ENCODE measurements at regions not wholly inside any gene's neighbourhood (a gene's known extent, or its start where the extent isn't known, plus 50 kb on each side); places are given as distances from the start of the nearest gene placed in this dataset.

- Mint-ChIP-seq H3K9me3 (no peaks in the 10 kb centered on the region), H3K4me3 (no peak overlapping the region), H3K27me3 (ENCODE audit: insufficient read depth) (no peaks in the 10 kb centered on the region), H3K36me3 (ENCODE audit: low read depth) (no peaks in the 10 kb centered on the region), H3K4me1 (peaks cover 24% of the 10 kb centered on the region), H3K27ac (no peak overlapping the region)
- Histone ChIP-seq H3K27ac (ENCODE audit: low read depth, low read length) (no peak overlapping the region), H3K36me3 (ENCODE audit: control insufficient read depth, insufficient read depth, low read length) (no peaks in the 10 kb centered on the region), H3K4me1 (ENCODE audit: control insufficient read depth, insufficient read depth, low read length) (peaks cover 14% of the 10 kb centered on the region), H3K9ac (ENCODE audit: extremely low read depth, low read length, poor library complexity, severe bottlenecking) (no peak overlapping the region), H3K9me3 (ENCODE audit: control insufficient read depth, low read length) (no peaks in the 10 kb centered on the region), H3K27me3 (ENCODE audit: control insufficient read depth, insufficient read depth, low read length, poor library complexity, severe bottlenecking) (no peaks in the 10 kb centered on the region), H3K4me3 (ENCODE audit: low read length) (no peak overlapping the region)
- no peak for DNase-seq
- TF ChIP-seq, protein P1, sequence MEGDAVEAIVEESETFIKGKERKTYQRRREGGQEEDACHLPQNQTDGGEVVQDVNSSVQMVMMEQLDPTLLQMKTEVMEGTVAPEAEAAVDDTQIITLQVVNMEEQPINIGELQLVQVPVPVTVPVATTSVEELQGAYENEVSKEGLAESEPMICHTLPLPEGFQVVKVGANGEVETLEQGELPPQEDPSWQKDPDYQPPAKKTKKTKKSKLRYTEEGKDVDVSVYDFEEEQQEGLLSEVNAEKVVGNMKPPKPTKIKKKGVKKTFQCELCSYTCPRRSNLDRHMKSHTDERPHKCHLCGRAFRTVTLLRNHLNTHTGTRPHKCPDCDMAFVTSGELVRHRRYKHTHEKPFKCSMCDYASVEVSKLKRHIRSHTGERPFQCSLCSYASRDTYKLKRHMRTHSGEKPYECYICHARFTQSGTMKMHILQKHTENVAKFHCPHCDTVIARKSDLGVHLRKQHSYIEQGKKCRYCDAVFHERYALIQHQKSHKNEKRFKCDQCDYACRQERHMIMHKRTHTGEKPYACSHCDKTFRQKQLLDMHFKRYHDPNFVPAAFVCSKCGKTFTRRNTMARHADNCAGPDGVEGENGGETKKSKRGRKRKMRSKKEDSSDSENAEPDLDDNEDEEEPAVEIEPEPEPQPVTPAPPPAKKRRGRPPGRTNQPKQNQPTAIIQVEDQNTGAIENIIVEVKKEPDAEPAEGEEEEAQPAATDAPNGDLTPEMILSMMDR (conservative IDR thresholded peaks at IDR 0.05): no peak
- 87 to 100% methylated on average over 2 of the region's 2 CpGs for WGBS, 2 experiments (ENCODE audit: insufficient coverage in 1 of 2, insufficient read length in 1 of 2)
Observed at GRCh38 chr5:96329886-96330529, 103.0 kb downstream of the PCSK1 start.

DNA sequence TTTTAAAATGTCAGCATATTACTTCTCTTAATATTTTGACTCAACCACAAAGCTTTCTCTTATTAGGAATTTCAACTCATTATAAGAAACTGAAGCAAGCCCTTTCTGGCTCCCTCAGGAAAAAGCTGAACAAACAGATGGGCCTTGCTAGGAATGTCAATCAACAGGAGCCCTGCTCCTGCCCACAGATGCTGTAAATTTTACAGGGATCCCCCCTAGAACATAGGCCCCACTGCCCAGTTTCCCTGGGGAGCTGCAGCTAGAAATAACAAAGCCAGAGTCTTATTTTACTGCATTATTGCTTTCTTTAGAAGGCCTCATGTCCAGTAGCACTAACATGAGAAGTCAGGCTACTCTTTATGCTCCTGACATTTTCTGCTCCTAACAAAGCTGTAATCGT is 103.8 kb downstream of the PCSK1 start:
- WGBS, 2 experiments (ENCODE audit: insufficient coverage in 1 of 2, insufficient read length in 1 of 2): 79 to 100% methylated on average over 1 of the region's 1 CpG
- no peak for DNase-seq
- Histone ChIP-seq H3K4me3 (ENCODE audit: low read length) (no peak overlapping the region), H3K4me1 (ENCODE audit: control insufficient read depth, insufficient read depth, low read length) (peaks cover 14% of the 10 kb centered on the region), H3K9me3 (ENCODE audit: control insufficient read depth, low read length) (no peaks in the 10 kb centered on the region), H3K36me3 (ENCODE audit: control insufficient read depth, insufficient read depth, low read length) (no peaks in the 10 kb centered on the region), H3K27ac (ENCODE audit: low read depth, low read length) (peak overlapping the region; percentile 29), H3K27me3 (ENCODE audit: control insufficient read depth, insufficient read depth, low read length, poor library complexity, severe bottlenecking) (no peaks in the 10 kb centered on the region), H3K9ac (ENCODE audit: extremely low read depth, low read length, poor library complexity, severe bottlenecking) (no peak overlapping the region)
- Mint-ChIP-seq H3K27me3 (ENCODE audit: insufficient read depth) (no peaks in the 10 kb centered on the region), H3K4me1 (peaks cover 24% of the 10 kb centered on the region), H3K27ac (no peak overlapping the region), H3K36me3 (ENCODE audit: low read depth) (no peaks in the 10 kb centered on the region), H3K9me3 (no peaks in the 10 kb centered on the region), H3K4me3 (no peak overlapping the region)
- TF ChIP-seq, protein P1 (conservative IDR thresholded peaks at IDR 0.05): no peak

DNA sequence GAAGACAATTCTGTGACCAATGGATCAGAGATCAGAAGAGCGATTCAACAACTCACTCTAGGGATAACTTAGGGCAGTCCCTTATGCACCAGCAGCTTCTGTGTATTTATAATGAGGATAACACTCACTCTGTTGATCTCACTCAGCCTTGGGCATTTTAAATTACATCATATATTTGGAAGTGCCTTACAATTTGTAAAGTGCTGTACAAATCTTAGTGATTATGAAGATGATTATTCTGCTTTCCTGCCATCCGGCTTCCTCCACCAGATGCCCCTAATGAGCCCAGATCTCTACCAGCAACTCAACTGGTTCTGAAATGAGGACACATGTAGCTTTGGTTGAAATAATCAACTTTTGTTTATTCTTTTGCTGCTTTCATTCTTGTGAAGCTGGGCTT is 105.3 kb downstream of the PCSK1 start:
- peaks cover 21% of the 10 kb centered on the region for H3K4me1 Mint-ChIP-seq
- 96% methylated on average over 2 of the region's 2 CpGs; no CpG with 5 or more reads in 1 of the 2 experiments for WGBS, 2 experiments (ENCODE audit: insufficient coverage in 1 of 2, insufficient read length in 1 of 2)
- DNase-seq: no peak
- H3K9me3 Mint-ChIP-seq: no peaks in the 10 kb centered on the region
- no peak overlapping the region for H3K4me3 Mint-ChIP-seq
- no peak overlapping the region for H3K27ac ChIP-seq (ENCODE audit: low read depth, low read length)
- H3K27me3 Mint-ChIP-seq (ENCODE audit: insufficient read depth): no peaks in the 10 kb centered on the region
- no peak overlapping the region for H3K27ac Mint-ChIP-seq
- H3K4me1 ChIP-seq (ENCODE audit: control insufficient read depth, insufficient read depth, low read length): peaks cover 11% of the 10 kb centered on the region
- H3K4me3 ChIP-seq (ENCODE audit: low read length): no peak overlapping the region
- H3K36me3 Mint-ChIP-seq (ENCODE audit: low read depth): no peaks in the 10 kb centered on the region
- H3K36me3 ChIP-seq (ENCODE audit: control insufficient read depth, insufficient read depth, low read length): no peaks in the 10 kb centered on the region
- no peak overlapping the region for H3K9ac ChIP-seq (ENCODE audit: extremely low read depth, low read length, poor library complexity, severe bottlenecking)
- no peaks in the 10 kb centered on the region for H3K27me3 ChIP-seq (ENCODE audit: control insufficient read depth, insufficient read depth, low read length, poor library complexity, severe bottlenecking)
- H3K9me3 ChIP-seq (ENCODE audit: control insufficient read depth, low read length): no peaks in the 10 kb centered on the region
- TF ChIP-seq, protein P1 (conservative IDR thresholded peaks at IDR 0.05): peak; percentile 14
